ENCODE measurements at regions not wholly inside any gene's neighbourhood (a gene's known extent, or its start where the extent isn't known, plus 50 kb on each side); places are given as distances from the start of the nearest gene placed in this dataset.

GRCh38 chr15:45941367-45941766 lies 306.5 kb downstream of the SQOR start:
- ChIA-PET POLR2A (interaction anchor here (0.6 kb wide), 1 partner anchor 24 kb away, joined by 3 read pairs; no protein-coding TSS in a partner anchor), CTCF (ENCODE audit: unreplicated experiment) (no interaction called here)
- Histone ChIP-seq H3K79me2 (ENCODE audit: insufficient read depth, low read depth, low read length) (no peaks in the 10 kb centered on the region), H3K4me1 (ENCODE audit: insufficient read depth, low read length, poor library complexity, severe bottlenecking) (no peaks in the 10 kb centered on the region), H3K36me3 (ENCODE audit: insufficient read depth, low read length) (no peaks in the 10 kb centered on the region), H3K4me2 (ENCODE audit: low read length) (no peak overlapping the region), H2AFZ (ENCODE audit: low read length) (no peak overlapping the region), H3K9me2 (ENCODE audit: insufficient read depth, low read length) (no peaks in the 10 kb centered on the region), H3K27ac (ENCODE audit: low read depth, low read length, poor library complexity, severe bottlenecking) (no peak overlapping the region), H3K9me3 (ENCODE audit: low read length) (no peaks in the 10 kb centered on the region), H4K20me1 (ENCODE audit: insufficient read depth, low read length) (no peaks in the 10 kb centered on the region), H3K4me3 (ENCODE audit: low read depth, low read length, poor library complexity, severe bottlenecking) (no peak overlapping the region)
- no peak for DNase-seq (ENCODE audit: low spot score)
- no TSS peak for BruUV-seq (replicated peaks)
- no peak for TF ChIP-seq EZH2phosphoT487 (IDR thresholded peaks at IDR 0.05; ENCODE audit: borderline replicate concordance, low read depth, low read length)
- TF ChIP-seq CTCF (conservative IDR thresholded peaks at IDR 0.05; ENCODE audit: low read length) = no peak
- intact Hi-C loops (cut with micrococcal nuclease; ENCODE audit: unreplicated experiment) = loop anchor here (10.0 kb wide), 1 partner anchor 237 kb away; no protein-coding TSS in a partner anchor

GRCh38 chr15:45943240-45943639 lies 308.4 kb downstream of the SQOR start:
- H3K4me1 ChIP-seq (ENCODE audit: insufficient read depth, low read length, poor library complexity, severe bottlenecking) = no peaks in the 10 kb centered on the region
- no peak for DNase-seq (ENCODE audit: low spot score)
- H3K9me2 ChIP-seq (ENCODE audit: insufficient read depth, low read length) = no peaks in the 10 kb centered on the region
- intact Hi-C loops (cut with micrococcal nuclease; ENCODE audit: unreplicated experiment) = loop anchor here (10.0 kb wide), 1 partner anchor 238 kb away; no protein-coding TSS in a partner anchor
- no peak overlapping the region for H2AFZ ChIP-seq (ENCODE audit: low read length)
- no peaks in the 10 kb centered on the region for H3K9me3 ChIP-seq (ENCODE audit: low read length)
- no peak overlapping the region for H3K27ac ChIP-seq (ENCODE audit: low read depth, low read length, poor library complexity, severe bottlenecking)
- POLR2A ChIA-PET = no interaction called here
- H3K36me3 ChIP-seq (ENCODE audit: insufficient read depth, low read length) = no peaks in the 10 kb centered on the region
- CTCF ChIA-PET (ENCODE audit: unreplicated experiment) = no interaction called here
- H3K4me3 ChIP-seq (ENCODE audit: low read depth, low read length, poor library complexity, severe bottlenecking) = no peak overlapping the region
- no TSS peak for BruUV-seq (replicated peaks)
- H3K4me2 ChIP-seq (ENCODE audit: low read length) = no peak overlapping the region
- TF ChIP-seq EZH2phosphoT487 (IDR thresholded peaks at IDR 0.05; ENCODE audit: borderline replicate concordance, low read depth, low read length) (no peak), CTCF (conservative IDR thresholded peaks at IDR 0.05; ENCODE audit: low read length) (no peak)
- H3K79me2 ChIP-seq (ENCODE audit: insufficient read depth, low read depth, low read length) = no peaks in the 10 kb centered on the region
- H4K20me1 ChIP-seq (ENCODE audit: insufficient read depth, low read length) = no peaks in the 10 kb centered on the region

- Histone ChIP-seq H3K79me2 (ENCODE audit: insufficient read depth, low read depth, low read length) (no peaks in the 10 kb centered on the region), H3K4me1 (ENCODE audit: insufficient read depth, low read length, poor library complexity, severe bottlenecking) (no peaks in the 10 kb centered on the region), H3K4me2 (ENCODE audit: low read length) (no peak overlapping the region), H3K9me3 (ENCODE audit: low read length) (no peaks in the 10 kb centered on the region), H3K36me3 (ENCODE audit: insufficient read depth, low read length) (no peaks in the 10 kb centered on the region), H4K20me1 (ENCODE audit: insufficient read depth, low read length) (no peaks in the 10 kb centered on the region), H3K27ac (ENCODE audit: low read depth, low read length, poor library complexity, severe bottlenecking) (no peak overlapping the region), H3K4me3 (ENCODE audit: low read depth, low read length, poor library complexity, severe bottlenecking) (no peak overlapping the region), H3K9me2 (ENCODE audit: insufficient read depth, low read length) (no peaks in the 10 kb centered on the region), H2AFZ (ENCODE audit: low read length) (no peak overlapping the region)
- no peak for DNase-seq (ENCODE audit: low spot score)
- no TSS peak for BruUV-seq (replicated peaks)
- TF ChIP-seq EZH2phosphoT487 (IDR thresholded peaks at IDR 0.05; ENCODE audit: borderline replicate concordance, low read depth, low read length) = no peak
- no peak for TF ChIP-seq CTCF (conservative IDR thresholded peaks at IDR 0.05; ENCODE audit: low read length)
- POLR2A ChIA-PET = interaction anchor here (0.6 kb wide), 1 partner anchor 1004 kb away, joined by 3 read pairs; no protein-coding TSS in a partner anchor
- CTCF ChIA-PET (ENCODE audit: unreplicated experiment) = no interaction called here
- intact Hi-C loops (cut with micrococcal nuclease; ENCODE audit: unreplicated experiment) = loop anchor here (10.0 kb wide), 1 partner anchor 241 kb away; no protein-coding TSS in a partner anchor
Observed at GRCh38 chr15:45946111-45946510, 311.3 kb downstream of the SQOR start.

Measured in OCI-LY7 (cell line).